ENCODE measurements at regions not wholly inside any gene's neighbourhood (a gene's known extent, or its start where the extent isn't known, plus 50 kb on each side); places are given as distances from the start of the nearest gene placed in this dataset.

DNA sequence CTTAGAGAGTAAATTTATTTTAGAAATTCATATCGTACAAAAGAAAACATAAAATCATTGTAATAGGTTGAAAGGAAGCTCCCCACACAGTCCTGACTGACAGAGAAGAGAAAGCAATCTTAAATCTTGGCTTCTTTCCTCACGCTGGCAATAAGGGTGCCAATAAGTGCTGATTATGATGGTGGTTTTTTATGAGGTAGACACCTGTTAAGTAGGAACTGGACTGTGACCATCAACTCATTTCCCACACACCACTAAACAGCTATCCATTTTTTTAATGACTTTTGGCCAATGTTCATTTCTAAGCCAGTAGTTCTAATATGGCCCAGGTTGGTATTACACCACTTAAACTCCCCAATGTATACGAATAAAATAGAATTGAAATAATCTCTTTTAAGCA is 893.5 kb upstream of the NUDT12 start:
- Histone ChIP-seq H4K8ac (replicated peaks; ENCODE audit: insufficient read length, low read depth, low read length) (no peak overlapping the region), H3K18ac (ENCODE audit: insufficient read length, low read depth, low read length) (no peak overlapping the region), H2AFZ (ENCODE audit: low read length) (no peak overlapping the region), H3T11ph (ENCODE audit: low read length) (no peak overlapping the region), H2AK5ac (ENCODE audit: insufficient read length, low read length) (no peak overlapping the region), H3K9me3 (ENCODE audit: control insufficient read depth, low read depth, low read length) (no peaks in the 10 kb centered on the region), H4K5ac (ENCODE audit: insufficient read length, low read depth, low read length) (no peak overlapping the region), H3K14ac (ENCODE audit: insufficient read depth, low read length) (no peak overlapping the region), H2BK5ac (ENCODE audit: insufficient read length, low read length) (no peak overlapping the region), H2BK15ac (ENCODE audit: low read depth, low read length) (no peak overlapping the region), H3K23ac (ENCODE audit: insufficient read length, low read depth, low read length) (no peak overlapping the region), H3K56ac (ENCODE audit: insufficient read length, low read depth, low read length) (no peak overlapping the region), H3K4ac (ENCODE audit: low read depth, low read length) (no peak overlapping the region), H2BK120ac (ENCODE audit: low read depth, low read length, poor library complexity, severe bottlenecking) (no peak overlapping the region), H3K27ac (ENCODE audit: insufficient read length, low read depth, low read length) (no peak overlapping the region), H3K4me2 (ENCODE audit: insufficient read depth, insufficient read length, low read length) (no peak overlapping the region), H2BK20ac (ENCODE audit: low read depth, low read length, poor library complexity, severe bottlenecking) (no peak overlapping the region), H3K79me2 (ENCODE audit: insufficient read depth, low read length) (no peaks in the 10 kb centered on the region), H3K27me3 (ENCODE audit: insufficient read depth, low read length) (no peaks in the 10 kb centered on the region), H3K23me2 (ENCODE audit: insufficient read length, low read depth, low read length, poor library complexity, severe bottlenecking) (no peaks in the 10 kb centered on the region), H2BK12ac (ENCODE audit: insufficient read length, low read depth, low read length) (no peak overlapping the region), H3K4me1 (ENCODE audit: insufficient read depth, low read length) (no peaks in the 10 kb centered on the region), H4K20me1 (ENCODE audit: control insufficient read depth, insufficient read depth, insufficient read length) (no peaks in the 10 kb centered on the region), H3K9ac (ENCODE audit: extremely low read depth, insufficient read length, low read length) (no peak overlapping the region), H3K79me1 (ENCODE audit: insufficient read depth, low read depth, low read length, poor library complexity, severe bottlenecking) (no peaks in the 10 kb centered on the region), H4K91ac (ENCODE audit: insufficient read length, low read depth, low read length) (no peak overlapping the region)
- TF ChIP-seq, protein P1, sequence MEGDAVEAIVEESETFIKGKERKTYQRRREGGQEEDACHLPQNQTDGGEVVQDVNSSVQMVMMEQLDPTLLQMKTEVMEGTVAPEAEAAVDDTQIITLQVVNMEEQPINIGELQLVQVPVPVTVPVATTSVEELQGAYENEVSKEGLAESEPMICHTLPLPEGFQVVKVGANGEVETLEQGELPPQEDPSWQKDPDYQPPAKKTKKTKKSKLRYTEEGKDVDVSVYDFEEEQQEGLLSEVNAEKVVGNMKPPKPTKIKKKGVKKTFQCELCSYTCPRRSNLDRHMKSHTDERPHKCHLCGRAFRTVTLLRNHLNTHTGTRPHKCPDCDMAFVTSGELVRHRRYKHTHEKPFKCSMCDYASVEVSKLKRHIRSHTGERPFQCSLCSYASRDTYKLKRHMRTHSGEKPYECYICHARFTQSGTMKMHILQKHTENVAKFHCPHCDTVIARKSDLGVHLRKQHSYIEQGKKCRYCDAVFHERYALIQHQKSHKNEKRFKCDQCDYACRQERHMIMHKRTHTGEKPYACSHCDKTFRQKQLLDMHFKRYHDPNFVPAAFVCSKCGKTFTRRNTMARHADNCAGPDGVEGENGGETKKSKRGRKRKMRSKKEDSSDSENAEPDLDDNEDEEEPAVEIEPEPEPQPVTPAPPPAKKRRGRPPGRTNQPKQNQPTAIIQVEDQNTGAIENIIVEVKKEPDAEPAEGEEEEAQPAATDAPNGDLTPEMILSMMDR (conservative IDR thresholded peaks at IDR 0.05): no peak
- Mint-ChIP-seq H3K4me3 (no peak overlapping the region), H3K9me3 (peaks cover 5 to 9% of the 10 kb centered on the region in 2 experiments; a peak in 3 of 5 replicates), H3K36me3 (ENCODE audit: insufficient read depth in 1 of 3, low read depth in 3 of 3) (peaks cover 4 to 9% (median 6%) of the 10 kb centered on the region in 3 experiments; a peak in 5 of 7 replicates), H3K27me3 (ENCODE audit: low read depth) (no peaks in the 10 kb centered on the region), H3K27ac (no peak overlapping the region), H3K4me1 (peaks cover 9% of the 10 kb centered on the region in 2 experiments; a peak in 3 of 4 replicates)
- no peak for DNase-seq
- no CpG with 5 or more reads among the region's 3 CpGs for WGBS (ENCODE audit: extremely low coverage, insufficient read length, low lambda C conversion rate)
